ENCODE measurements at regions not wholly inside any gene's neighbourhood (a gene's known extent, or its start where the extent isn't known, plus 50 kb on each side); places are given as distances from the start of the nearest gene placed in this dataset.

- DNase-seq (ENCODE audit: low spot score) = no peak
Measured at GRCh38 chr16:65794973-65795372, 571.5 kb upstream of the CDH5 start.

GRCh38 chr16:65793781-65794180 is 572.7 kb upstream of the CDH5 start:
- no peak for DNase-seq (ENCODE audit: low spot score)

GRCh38 chr16:65790768-65791167 is 575.7 kb upstream of the CDH5 start:
- no peak for DNase-seq (ENCODE audit: low spot score)

GRCh38 chr16:65789161-65789945 is 577.1 kb upstream of the CDH5 start:
- DNase-seq (ENCODE audit: low spot score) = no peak

- DNase-seq (ENCODE audit: low spot score) = no peak
Measured at GRCh38 chr16:65788434-65789140, 577.9 kb upstream of the CDH5 start.

GRCh38 chr16:65787921-65788320 is 578.6 kb upstream of the CDH5 start:
- DNase-seq (ENCODE audit: low spot score) = no peak

- DNase-seq (ENCODE audit: low spot score) = no peak
Measured at GRCh38 chr16:65786916-65787315, 579.6 kb upstream of the CDH5 start.

- DNase-seq (ENCODE audit: low spot score) = no peak
Measured at GRCh38 chr16:65783709-65784474, 582.6 kb upstream of the CDH5 start.

GRCh38 chr16:65782611-65783600 is 583.6 kb upstream of the CDH5 start:
- no peak for DNase-seq (ENCODE audit: low spot score)

GRCh38 chr16:65781855-65782254 is 584.6 kb upstream of the CDH5 start:
- DNase-seq (ENCODE audit: low spot score) = no peak

- no peak for DNase-seq (ENCODE audit: low spot score)
Measured at GRCh38 chr16:65781363-65781762, 585.1 kb upstream of the CDH5 start.

GRCh38 chr16:65779201-65779600 is 587.3 kb upstream of the CDH5 start:
- DNase-seq (ENCODE audit: low spot score) = no peak

GRCh38 chr16:65776639-65777183 is 589.8 kb upstream of the CDH5 start:
- no peak for DNase-seq (ENCODE audit: low spot score)

GRCh38 chr16:65775829-65776228 is 590.7 kb upstream of the CDH5 start:
- DNase-seq (ENCODE audit: low spot score) = no peak

- no peak for DNase-seq (ENCODE audit: low spot score)
Measured at GRCh38 chr16:65774350-65774749, 592.1 kb upstream of the CDH5 start.

- no peak for DNase-seq (ENCODE audit: low spot score)
Measured at GRCh38 chr16:65773301-65773874, 593.1 kb upstream of the CDH5 start.

GRCh38 chr16:65772134-65772732 is 594.3 kb upstream of the CDH5 start:
- DNase-seq (ENCODE audit: low spot score) = no peak

- no peak for DNase-seq (ENCODE audit: low spot score)
Measured at GRCh38 chr16:65771707-65772106, 594.8 kb upstream of the CDH5 start.

GRCh38 chr16:65770752-65771151 is 595.7 kb upstream of the CDH5 start:
- DNase-seq (ENCODE audit: low spot score) = no peak

- no peak for DNase-seq (ENCODE audit: low spot score)
Measured at GRCh38 chr16:65769776-65770438, 596.6 kb upstream of the CDH5 start.
